HCT116 (cell line): ENCODE measurements at regions not wholly inside any gene's neighbourhood (a gene's known extent, or its start where the extent isn't known, plus 50 kb on each side); places are given as distances from the start of the nearest gene placed in this dataset.

Experiments used
- ATAC-seq: fragments of 200-7000 bp; cut with Tn5 transposase; 2 replicates; pipeline ENCODE4 v1.9.1; 2020; ENCODE audit warnings: mild to moderate bottlenecking, moderate library complexity
- BruUV-seq: library from RNA; stranded (reverse); fragments of 400-500 nt; replicated peaks from 2 replicates; lab custom pipeline; 2021; lab: Mats Ljungman, UMichigan
- CTCF ChIA-PET: fragments of 300-600 bp; sonication (Branson Sonifier 250); formaldehyde crosslinking; loops from one replicate; lab custom pipeline; 2021; ENCODE audit warnings: antibody characterized with exemption; lab: Charles Lee
- POLR2A ChIA-PET: fragments of 300-600, 350-600 bp; sonication (Branson Sonifier 250); formaldehyde crosslinking; loops from one replicate; lab custom pipeline; 2021; ENCODE audit warnings: antibody characterized with exemption; lab: Charles Lee
- RAD21 ChIA-PET, 2 experiments: fragments of 300-600 bp; sonication (Branson Sonifier 250); formaldehyde crosslinking; loops; one replicate each; lab custom pipeline; 2023; ENCODE audit warnings: low total read pairs in 2 of 2; ENCODE audit not compliant: uncharacterized antibody in 2 of 2, unreplicated experiment in 2 of 2, low non-redundant PET in 1 of 2; lab: Charles Lee
- DNase-seq: peaks from one replicate; pipeline ENCODE4 v3.0.0-alpha.2; 2010; ENCODE audit warnings: low read depth, low spot score
- H2AFZ ChIP-seq: fragments of 200-600 bp; shearing (Covaris generic), sonication (generic); 2 replicates; pipeline ENCODE4 v1.6.1; 2017; ENCODE audit warnings: low read depth, mixed run types, mixed read lengths, antibody characterized with exemption, low read length; ENCODE audit not compliant: poor library complexity, severe bottlenecking
- H3K27ac ChIP-seq: 2 replicates; pipeline ENCODE4 v1.5.1; 2012; ENCODE audit warnings: low read depth, low read length
- H3K27me3 ChIP-seq: fragments of 200-600 bp; sonication (generic); 2 replicates; pipeline ENCODE4 v1.6.1; 2016; ENCODE audit warnings: mixed run types, low read length, mixed read lengths; ENCODE audit not compliant: insufficient read depth
- H3K36me3 ChIP-seq, 2 experiments: fragments of 200-500 bp in 1 of 2; fragments of 200-600 bp in 1 of 2; sonication (Bioruptor generic) in 1 of 2; sonication (generic) in 1 of 2; 2 replicates each; pipeline versions ENCODE4 v1.5.1 to v1.6.1; 2014 to 2016; ENCODE audit warnings: low read length in 2 of 2, inconsistent platforms in 1 of 2, mixed read lengths in 1 of 2, mixed run types in 1 of 2; ENCODE audit not compliant: insufficient read depth in 2 of 2, control insufficient read depth in 1 of 2
- H3K4me1 ChIP-seq, 2 experiments: fragments of 200-600 bp in 1 of 2; sonication (generic) in 1 of 2; 2 replicates each; pipeline versions ENCODE4 v1.5.1 to v1.6.1; 2012 to 2017; ENCODE audit warnings: low read length in 2 of 2, inconsistent platforms in 1 of 2, mild to moderate bottlenecking in 1 of 2, mixed read lengths in 1 of 2, mixed run types in 1 of 2, moderate library complexity in 1 of 2; ENCODE audit not compliant: insufficient read depth in 2 of 2, control insufficient read depth in 1 of 2
- H3K4me2 ChIP-seq: fragments of 200-600 bp; sonication (generic); 2 replicates; pipeline ENCODE4 v1.6.1; 2017; ENCODE audit warnings: mixed run types, low read length, mixed read lengths
- H3K4me3 ChIP-seq, 2 experiments: fragments of 200-600 bp in 1 of 2; sonication (generic) in 1 of 2; replicated peaks in 1 of 2; 2 replicates each; pipeline ENCODE4 v1.5.1; 2011 to 2016; ENCODE audit warnings: low read length in 2 of 2, control low read depth in 1 of 2, low read depth in 1 of 2, mild to moderate bottlenecking in 1 of 2, mixed read lengths in 1 of 2, mixed run types in 1 of 2
- H3K79me2 ChIP-seq: fragments of 200-600 bp; sonication (generic); 2 replicates; pipeline ENCODE4 v1.6.1; 2017; ENCODE audit warnings: mild to moderate bottlenecking, mixed run types, low read length, moderate library complexity, mixed read lengths; ENCODE audit not compliant: insufficient read depth
- H3K9ac ChIP-seq: fragments of 200-600 bp; sonication (generic); 2 replicates; pipeline ENCODE4 v1.6.1; 2016; ENCODE audit warnings: low read length, mixed read lengths
- H3K9me2 ChIP-seq: fragments of 200-600 bp; sonication (generic), shearing (Covaris generic); 2 replicates; pipeline ENCODE4 v1.6.1; 2017; ENCODE audit warnings: mixed run types, mild to moderate bottlenecking, moderate library complexity; ENCODE audit not compliant: insufficient read depth
- H3K9me3 ChIP-seq, 2 experiments: fragments of 200-500 bp in 1 of 2; fragments of 200-600 bp in 1 of 2; sonication (Bioruptor generic) in 1 of 2; sonication (generic) in 1 of 2; 2 replicates each; pipeline ENCODE4 v1.6.1; 2014 to 2017; ENCODE audit warnings: low read length in 2 of 2, mixed read lengths in 2 of 2, inconsistent platforms in 1 of 2, low read depth in 1 of 2, mild to moderate bottlenecking in 1 of 2, mixed run types in 1 of 2, moderate library complexity in 1 of 2; ENCODE audit not compliant: control insufficient read depth in 1 of 2, insufficient read depth in 1 of 2
- H4K20me1 ChIP-seq: fragments of 200-600 bp; sonication (generic), shearing (Covaris generic); 2 replicates; pipeline ENCODE4 v1.6.1; 2017; ENCODE audit warnings: mixed run types, mild to moderate bottlenecking, moderate library complexity; ENCODE audit not compliant: insufficient read depth
- ATF3 ChIP-seq: IDR thresholded peaks from 2 replicates; pipeline ENCODE4 v1.6.1; 2012
- JUND ChIP-seq: IDR thresholded peaks from 2 replicates; pipeline ENCODE4 v1.6.1; 2012
- REST ChIP-seq: IDR thresholded peaks from 2 replicates; pipeline ENCODE4 v1.6.1; 2012; ENCODE audit warnings: low read depth
- YY1 ChIP-seq: IDR thresholded peaks from 2 replicates; pipeline ENCODE4 v1.6.1; 2011; ENCODE audit warnings: low read length, low read depth, moderate library complexity, mild to moderate bottlenecking; ENCODE audit not compliant: insufficient replicate concordance; ENCODE audit errors: extremely low read depth
- intact Hi-C: fragments of 100-400 bp; cut with micrococcal nuclease; formaldehyde crosslinking; loops from 2 replicates; pipeline ENCODE4 v1.10.0; 2022

- no peak overlapping the region for H3K4me3 ChIP-seq
- intact Hi-C loops: no loop called here
- H3K4me1 ChIP-seq: no peaks in the 10 kb centered on the region
- H3K9me3 ChIP-seq: no peaks in the 10 kb centered on the region
- ChIA-PET POLR2A (no interaction called here), CTCF (no interaction called here), RAD21 (no interaction called here)
- H4K20me1 ChIP-seq: no peaks in the 10 kb centered on the region
- no peak overlapping the region for H3K9ac ChIP-seq
- H3K36me3 ChIP-seq: no peaks in the 10 kb centered on the region
- ATAC-seq (no peak), DNase-seq (no peak)
- no TSS peak for BruUV-seq
- no peak overlapping the region for H3K4me2 ChIP-seq
- H3K79me2 ChIP-seq: no peaks in the 10 kb centered on the region
- H3K27me3 ChIP-seq: no peaks in the 10 kb centered on the region
- TF ChIP-seq JUND: no peak
- TF ChIP-seq YY1: no peak
- H2AFZ ChIP-seq: no peak overlapping the region
- H3K9me2 ChIP-seq: no peaks in the 10 kb centered on the region
- H3K27ac ChIP-seq: no peak overlapping the region
These were observed 730.7 kb upstream of the ADGRL4 start for GRCh38 chr1:79737193-79737592.

- BruUV-seq: no TSS peak
- no peaks in the 10 kb centered on the region for H3K36me3 ChIP-seq
- ChIA-PET POLR2A (no interaction called here), CTCF (no interaction called here), RAD21 (no interaction called here)
- no peak overlapping the region for H3K27ac ChIP-seq
- no peaks in the 10 kb centered on the region for H4K20me1 ChIP-seq
- no peak overlapping the region for H3K4me3 ChIP-seq
- no peaks in the 10 kb centered on the region for H3K9me3 ChIP-seq
- H2AFZ ChIP-seq: no peak overlapping the region
- H3K4me2 ChIP-seq: no peak overlapping the region
- no peak for DNase-seq
- intact Hi-C loops: no loop called here
- no peaks in the 10 kb centered on the region for H3K9me2 ChIP-seq
- no peak for ATAC-seq
- TF ChIP-seq REST: no peak
- no peak for TF ChIP-seq ATF3
- no peak overlapping the region for H3K9ac ChIP-seq
- H3K79me2 ChIP-seq: no peaks in the 10 kb centered on the region
- H3K4me1 ChIP-seq: no peaks in the 10 kb centered on the region
- H3K27me3 ChIP-seq: no peaks in the 10 kb centered on the region
These were observed 726.4 kb upstream of the ADGRL4 start for GRCh38 chr1:79732950-79733349.
